Stimulated activated naive CD4-positive, alpha-beta T cell (primary cell): ENCODE measurements at regions not wholly inside any gene's neighbourhood (a gene's known extent, or its start where the extent isn't known, plus 50 kb on each side); places are given as distances from the start of the nearest gene placed in this dataset.
"Not testable (repeated sequence)": the region's sequence is repeated elsewhere in the genome, so short reads cannot be mapped to it uniquely, and the experiment has no call there.

ENCODE experiments used
- DNase-seq, 6 experiments: peaks; one replicate each; lab custom pipeline; 2025; lab: John Stamatoyannopoulos, UW

GRCh38 chr12:83559650-83560049 lies 872.9 kb downstream of the TMTC2 start:
- DNase-seq, result no peak

- not testable (repeated sequence) for DNase-seq
Measured at GRCh38 chr12:83556040-83556439, 869.3 kb downstream of the TMTC2 start.

- no peak for DNase-seq
Measured at GRCh38 chr12:83541446-83541845, 854.7 kb downstream of the TMTC2 start.

- no peak for DNase-seq
Measured at GRCh38 chr12:83538361-83538965, 851.8 kb downstream of the TMTC2 start.

GRCh38 chr12:83537428-83538053 lies 850.8 kb downstream of the TMTC2 start:
- DNase-seq, result no peak

GRCh38 chr12:83536496-83536895 lies 849.8 kb downstream of the TMTC2 start:
- DNase-seq, result no peak

- DNase-seq, result no peak
Measured at GRCh38 chr12:83528571-83528970, 841.9 kb downstream of the TMTC2 start.

GRCh38 chr12:83527810-83528209 lies 841.1 kb downstream of the TMTC2 start:
- no peak for DNase-seq

- DNase-seq, result no peak
Measured at GRCh38 chr12:83515306-83516026, 828.8 kb downstream of the TMTC2 start.

GRCh38 chr12:83514372-83514771 lies 827.7 kb downstream of the TMTC2 start:
- no peak for DNase-seq

GRCh38 chr12:83506841-83507240 lies 820.1 kb downstream of the TMTC2 start:
- no peak for DNase-seq

- no peak for DNase-seq
Measured at GRCh38 chr12:83505586-83505985, 818.9 kb downstream of the TMTC2 start.

- not testable (repeated sequence) for DNase-seq
Measured at GRCh38 chr12:83499894-83500293, 813.2 kb downstream of the TMTC2 start.

- DNase-seq, result no peak
Measured at GRCh38 chr12:83477696-83478095, 791.0 kb downstream of the TMTC2 start.

- DNase-seq, result no peak
Measured at GRCh38 chr12:83476695-83477690, 790.3 kb downstream of the TMTC2 start.

- no peak for DNase-seq
Measured at GRCh38 chr12:83476006-83476405, 789.3 kb downstream of the TMTC2 start.

GRCh38 chr12:83474369-83474768 lies 787.7 kb downstream of the TMTC2 start:
- DNase-seq, result no peak

GRCh38 chr12:83473408-83474095 lies 786.8 kb downstream of the TMTC2 start:
- no peak for DNase-seq

- no peak for DNase-seq
Measured at GRCh38 chr12:83472772-83473171, 786.1 kb downstream of the TMTC2 start.

- DNase-seq, result no peak
Measured at GRCh38 chr12:83472350-83472749, 785.6 kb downstream of the TMTC2 start.

GRCh38 chr12:83471341-83471740 lies 784.6 kb downstream of the TMTC2 start:
- DNase-seq, result no peak
